ENCODE measurements at regions not wholly inside any gene's neighbourhood (a gene's known extent, or its start where the extent isn't known, plus 50 kb on each side); places are given as distances from the start of the nearest gene placed in this dataset.
A peak's percentile ranks its signal among the peaks of the same experiment; 100 is the strongest.

- Histone ChIP-seq H3K79me2 (replicated peaks; ENCODE audit: insufficient read depth, low read length) (no peaks in the 10 kb centered on the region), H3K27me3 (ENCODE audit: insufficient read depth, low read depth, low read length) (no peaks in the 10 kb centered on the region), H3K4me3 (ENCODE audit: low read length) (no peak overlapping the region), H3K36me3 (ENCODE audit: insufficient read depth, low read length) (no peaks in the 10 kb centered on the region), H3K9ac (ENCODE audit: low read length) (no peak overlapping the region), H3K9me3 (ENCODE audit: low read length) (no peaks in the 10 kb centered on the region), H3F3A (ENCODE audit: insufficient read depth, low read length, poor library complexity, severe bottlenecking) (no peaks in the 10 kb centered on the region), H3K4me2 (ENCODE audit: low read length) (no peak overlapping the region), H3K9me2 (ENCODE audit: insufficient read depth, low read length) (no peaks in the 10 kb centered on the region), H4K20me1 (ENCODE audit: insufficient read depth) (no peaks in the 10 kb centered on the region), H2AFZ (ENCODE audit: low read depth, low read length) (no peak overlapping the region), H3K27ac (ENCODE audit: low read length) (no peak overlapping the region)
- TF ChIP-seq EP300 (conservative IDR thresholded peaks at IDR 0.05; ENCODE audit: poor library complexity, severe bottlenecking) = no peak
- no peak for TF ChIP-seq RAD21 (conservative IDR thresholded peaks at IDR 0.05)
- TF ChIP-seq POLR2AphosphoS5 (IDR thresholded peaks at IDR 0.05) = no peak
Measured at GRCh38 chr12:76201758-76202157, 117.3 kb upstream of the NAP1L1 start.

- no peaks in the 10 kb centered on the region for H3K36me3 ChIP-seq (ENCODE audit: insufficient read depth, low read length)
- no peaks in the 10 kb centered on the region for H4K20me1 ChIP-seq (ENCODE audit: insufficient read depth)
- no peaks in the 10 kb centered on the region for H3K9me3 ChIP-seq (ENCODE audit: low read length)
- no peak overlapping the region for H2AFZ ChIP-seq (ENCODE audit: low read depth, low read length)
- no peaks in the 10 kb centered on the region for H3F3A ChIP-seq (ENCODE audit: insufficient read depth, low read length, poor library complexity, severe bottlenecking)
- TF ChIP-seq MXI1 (conservative IDR thresholded peaks at IDR 0.05; ENCODE audit: poor library complexity, severe bottlenecking) = no peak
- peak; percentile 11 for TF ChIP-seq EP300 (conservative IDR thresholded peaks at IDR 0.05; ENCODE audit: poor library complexity, severe bottlenecking)
- TF ChIP-seq CTCF (IDR thresholded peaks at IDR 0.05; ENCODE audit: poor library complexity, severe bottlenecking) = no peak
- TF ChIP-seq REST (IDR thresholded peaks at IDR 0.05; ENCODE audit: borderline replicate concordance) = no peak
- no peak for TF ChIP-seq RAD21 (conservative IDR thresholded peaks at IDR 0.05)
- no peaks in the 10 kb centered on the region for H3K79me2 ChIP-seq (replicated peaks; ENCODE audit: insufficient read depth, low read length)
- no peaks in the 10 kb centered on the region for H3K27me3 ChIP-seq (ENCODE audit: insufficient read depth, low read depth, low read length)
- no peak overlapping the region for H3K4me2 ChIP-seq (ENCODE audit: low read length)
- H3K4me3 ChIP-seq (ENCODE audit: low read length) = no peak overlapping the region
- H3K9ac ChIP-seq (ENCODE audit: low read length) = no peak overlapping the region
- no peaks in the 10 kb centered on the region for H3K9me2 ChIP-seq (ENCODE audit: insufficient read depth, low read length)
- no peak overlapping the region for H3K27ac ChIP-seq (ENCODE audit: low read length)
Measured at GRCh38 chr12:76201316-76201715, 116.8 kb upstream of the NAP1L1 start.

GRCh38 chr12:76199808-76200207 is 115.3 kb upstream of the NAP1L1 start:
- Histone ChIP-seq H3K9ac (ENCODE audit: low read length) (no peak overlapping the region), H3K27ac (ENCODE audit: low read length) (no peak overlapping the region), H4K20me1 (ENCODE audit: insufficient read depth) (no peaks in the 10 kb centered on the region), H3F3A (ENCODE audit: insufficient read depth, low read length, poor library complexity, severe bottlenecking) (no peaks in the 10 kb centered on the region), H3K36me3 (ENCODE audit: insufficient read depth, low read length) (no peaks in the 10 kb centered on the region), H3K4me3 (ENCODE audit: low read length) (no peak overlapping the region), H3K9me2 (ENCODE audit: insufficient read depth, low read length) (no peaks in the 10 kb centered on the region), H3K27me3 (ENCODE audit: insufficient read depth, low read depth, low read length) (no peaks in the 10 kb centered on the region), H3K79me2 (replicated peaks; ENCODE audit: insufficient read depth, low read length) (no peaks in the 10 kb centered on the region), H3K9me3 (ENCODE audit: low read length) (no peaks in the 10 kb centered on the region), H2AFZ (ENCODE audit: low read depth, low read length) (no peak overlapping the region), H3K4me2 (ENCODE audit: low read length) (no peak overlapping the region)
- no peak for TF ChIP-seq CTCF (IDR thresholded peaks at IDR 0.05; ENCODE audit: poor library complexity, severe bottlenecking)
- TF ChIP-seq SMC3 (conservative IDR thresholded peaks at IDR 0.05; ENCODE audit: poor library complexity) = no peak
- no peak for TF ChIP-seq REST (IDR thresholded peaks at IDR 0.05; ENCODE audit: borderline replicate concordance)
- no peak for TF ChIP-seq MXI1 (conservative IDR thresholded peaks at IDR 0.05; ENCODE audit: poor library complexity, severe bottlenecking)
- TF ChIP-seq RAD21 (conservative IDR thresholded peaks at IDR 0.05) = no peak
- TF ChIP-seq EP300 (conservative IDR thresholded peaks at IDR 0.05; ENCODE audit: poor library complexity, severe bottlenecking) = no peak
- TF ChIP-seq TAF1 (IDR thresholded peaks at IDR 0.05; ENCODE audit: low read depth) = no peak
- TF ChIP-seq POLR2AphosphoS5 (IDR thresholded peaks at IDR 0.05) = no peak
- TF ChIP-seq EZH2 (IDR thresholded peaks at IDR 0.05; ENCODE audit: borderline replicate concordance, insufficient read depth, low read length, poor library complexity, severe bottlenecking) = no peak

Measured in neural cell (in vitro differentiated cells).